Gastroesophageal sphincter (tissue), 4 donors: ENCODE measurements at regions not wholly inside any gene's neighbourhood (a gene's known extent, or its start where the extent isn't known, plus 50 kb on each side); places are given as distances from the start of the nearest gene placed in this dataset.

Experiments
- ATAC-seq: fragments of 150-250 bp; one replicate; pipeline ENCODE4 v1.9.1; 2016; ENCODE audit warnings: mild to moderate bottlenecking, moderate library complexity
- H3K27ac ChIP-seq, 4 donors: fragments of 200-600 bp; sonication (generic) in 3 of 4; 1 replicate in 3 of 4; 2 replicates in 1 of 4; pipeline ENCODE4 v1.5.1; 2016 to 2019
- H3K27me3 ChIP-seq: fragments of 200-600 bp; sonication (generic); one replicate; pipeline ENCODE4 v1.5.1; 2019
- H3K36me3 ChIP-seq, 2 donors: fragments of 200-600 bp; sonication (generic); one replicate each; pipeline ENCODE4 v1.5.1; 2019; ENCODE audit warnings: control low read depth in 1 of 2
- H3K4me1 ChIP-seq, 3 donors: fragments of 200-600 bp; sonication (generic); 1 replicate in 2 of 3; 2 replicates in 1 of 3; pipeline ENCODE4 v1.5.1; 2016 to 2019; ENCODE audit warnings: control low read depth in 2 of 3
- H3K4me3 ChIP-seq, 2 donors: fragments of 200-600 bp; sonication (generic); one replicate each; pipeline ENCODE4 v1.5.1; 2019; ENCODE audit warnings: mild to moderate bottlenecking in 1 of 2, moderate library complexity in 1 of 2
- H3K9me3 ChIP-seq, 3 donors: fragments of 200-600 bp; sonication (generic); one replicate each; pipeline ENCODE4 v1.5.1; 2017 to 2019; ENCODE audit warnings: control low read depth in 2 of 3
- CTCF ChIP-seq, 4 experiments: fragments of 200-600 bp in 2 of 4; fragments of 450-650 bp in 2 of 4; sonication (generic) in 1 of 4; IDR thresholded peaks; one replicate each; pipeline ENCODE4 v1.5.1; 2017 to 2019; ENCODE audit warnings: antibody characterized with exemption in 4 of 4, mild to moderate bottlenecking in 2 of 4, moderate library complexity in 2 of 4
- EP300 ChIP-seq: sonication (generic); formaldehyde crosslinking; IDR thresholded peaks from one replicate; pipeline ENCODE4 v1.6.1; 2017; ENCODE audit warnings: antibody characterized with exemption, mild to moderate bottlenecking
- POLR2A ChIP-seq, 2 donors: fragments of 450-650 bp; IDR thresholded peaks; one replicate each; pipeline ENCODE4 v1.6.1; 2017; ENCODE audit warnings: antibody characterized with exemption in 2 of 2, mild to moderate bottlenecking in 2 of 2, moderate library complexity in 1 of 2
- POLR2AphosphoS5 ChIP-seq: sonication (generic); formaldehyde crosslinking; IDR thresholded peaks from one replicate; pipeline ENCODE4 v1.6.1; 2017; ENCODE audit warnings: antibody characterized with exemption
- WGBS, 2 donors: methylation state at CpG; one replicate each; pipeline ENCODE4 v1.1.5; 2018; ENCODE audit warnings: low coverage in 1 of 2; 5-methylcytosine and 5-hydroxymethylcytosine counted together

GRCh38 chr3:20543535-20544226 lies 357.7 kb upstream of the SGO1 start:
- TF ChIP-seq POLR2AphosphoS5 (no peak), POLR2A (IDR thresholded peaks at IDR 0.05) (no peak)
- no peak overlapping the region for H3K27ac ChIP-seq
- no peak for ATAC-seq
- no peak overlapping the region for H3K4me3 ChIP-seq
- H3K27me3 ChIP-seq: no peaks in the 10 kb centered on the region
- H3K36me3 ChIP-seq: no peaks in the 10 kb centered on the region
- no peaks in the 10 kb centered on the region for H3K9me3 ChIP-seq
- H3K4me1 ChIP-seq: no peaks in the 10 kb centered on the region
- WGBS, 2 donors: 95 to 98% methylated on average over 5 of the region's 5 CpGs

GRCh38 chr3:20540066-20540465 lies 354.1 kb upstream of the SGO1 start:
- Histone ChIP-seq H3K4me3 (no peak overlapping the region), H3K27me3 (no peaks in the 10 kb centered on the region), H3K36me3 (no peaks in the 10 kb centered on the region), H3K9me3 (no peaks in the 10 kb centered on the region), H3K27ac (no peak overlapping the region), H3K4me1 (no peaks in the 10 kb centered on the region)
- WGBS, 2 donors: 81 to 90% methylated on average over 3 of the region's 3 CpGs
- TF ChIP-seq CTCF (IDR thresholded peaks at IDR 0.05) (no peak), POLR2AphosphoS5 (no peak), POLR2A (IDR thresholded peaks at IDR 0.05) (no peak), EP300 (no peak)
- ATAC-seq: no peak

GRCh38 chr3:20539666-20540065 lies 353.7 kb upstream of the SGO1 start:
- TF ChIP-seq CTCF (IDR thresholded peaks at IDR 0.05) (no peak), POLR2AphosphoS5 (no peak), EP300 (no peak), POLR2A (IDR thresholded peaks at IDR 0.05) (no peak)
- Histone ChIP-seq H3K36me3 (no peaks in the 10 kb centered on the region), H3K4me3 (no peak overlapping the region), H3K9me3 (no peaks in the 10 kb centered on the region), H3K27ac (no peak overlapping the region), H3K4me1 (no peaks in the 10 kb centered on the region), H3K27me3 (no peaks in the 10 kb centered on the region)
- WGBS, 2 donors: 90 to 92% methylated on average over 4 to 5 of the region's 6 CpGs
- no peak for ATAC-seq

- TF ChIP-seq POLR2AphosphoS5 (no peak), POLR2A (IDR thresholded peaks at IDR 0.05) (no peak), CTCF (IDR thresholded peaks at IDR 0.05) (no peak), EP300 (no peak)
- Histone ChIP-seq H3K27ac (no peak overlapping the region), H3K36me3 (no peaks in the 10 kb centered on the region), H3K4me3 (no peak overlapping the region), H3K27me3 (no peaks in the 10 kb centered on the region), H3K9me3 (no peaks in the 10 kb centered on the region), H3K4me1 (no peaks in the 10 kb centered on the region)
- 65 to 74% methylated on average over 3 of the region's 3 CpGs for WGBS, 2 donors
- no peak for ATAC-seq
These were observed 351.2 kb upstream of the SGO1 start for GRCh38 chr3:20537234-20537633.

GRCh38 chr3:20529911-20530310 lies 343.9 kb upstream of the SGO1 start:
- no peak overlapping the region for H3K27ac ChIP-seq
- H3K4me3 ChIP-seq: no peak overlapping the region
- H3K9me3 ChIP-seq: no peaks in the 10 kb centered on the region
- no peaks in the 10 kb centered on the region for H3K4me1 ChIP-seq
- WGBS, 2 donors: 89 to 100% methylated on average over 2 to 5 of the region's 5 CpGs
- no peak for ATAC-seq
- no peak for TF ChIP-seq POLR2AphosphoS5
- no peak for TF ChIP-seq POLR2A (IDR thresholded peaks at IDR 0.05)
- TF ChIP-seq CTCF (IDR thresholded peaks at IDR 0.05): no peak
- no peak for TF ChIP-seq EP300
- no peaks in the 10 kb centered on the region for H3K36me3 ChIP-seq
- no peaks in the 10 kb centered on the region for H3K27me3 ChIP-seq
